GM23248 (cell line): ENCODE measurements at regions not wholly inside any gene's neighbourhood (a gene's known extent, or its start where the extent isn't known, plus 50 kb on each side); places are given as distances from the start of the nearest gene placed in this dataset.

Experiments used
- DNase-seq: peaks from one replicate; pipeline ENCODE4 v3.0.0-alpha.2; 2015
- H2AFZ ChIP-seq: fragments of 200-600 bp; sonication (generic); 2 replicates; pipeline ENCODE4 v1.6.1; 2016; ENCODE audit warnings: antibody characterized with exemption
- H3F3A ChIP-seq: fragments of 200-600 bp; sonication (generic); 2 replicates; pipeline ENCODE4 v1.6.1; 2016; ENCODE audit warnings: mild to moderate bottlenecking, antibody characterized with exemption, mixed run types; ENCODE audit not compliant: insufficient read depth
- H3K27ac ChIP-seq: fragments of 200-600 bp; sonication (generic); 2 replicates; pipeline ENCODE4 v1.5.1; 2016; ENCODE audit warnings: mild to moderate bottlenecking
- H3K27me3 ChIP-seq: fragments of 200-600 bp; sonication (generic); replicated peaks from 2 replicates; pipeline ENCODE4 v1.6.1; 2016; ENCODE audit warnings: mild to moderate bottlenecking; ENCODE audit not compliant: insufficient read depth
- H3K36me3 ChIP-seq: fragments of 200-600 bp; sonication (generic); 2 replicates; pipeline ENCODE4 v1.6.1; 2016; ENCODE audit warnings: low read depth, mild to moderate bottlenecking
- H3K4me1 ChIP-seq: fragments of 200-600 bp; sonication (generic); 2 replicates; pipeline ENCODE4 v1.6.1; 2016; ENCODE audit warnings: mild to moderate bottlenecking; ENCODE audit not compliant: insufficient read depth
- H3K4me2 ChIP-seq: fragments of 200-600 bp; sonication (generic); one replicate; pipeline ENCODE4 v1.6.1; 2016; ENCODE audit warnings: mild to moderate bottlenecking; ENCODE audit not compliant: unreplicated experiment
- H3K4me3 ChIP-seq: fragments of 200-600 bp; sonication (generic); 2 replicates; pipeline ENCODE4 v1.5.1; 2016; ENCODE audit warnings: mild to moderate bottlenecking
- H3K79me2 ChIP-seq: fragments of 200-600 bp; sonication (generic); 2 replicates; pipeline ENCODE4 v1.6.1; 2016; ENCODE audit warnings: mild to moderate bottlenecking; ENCODE audit not compliant: insufficient read depth
- H3K9ac ChIP-seq: fragments of 200-600 bp; sonication (generic); 2 replicates; pipeline ENCODE4 v1.6.1; 2016; ENCODE audit warnings: mild to moderate bottlenecking
- H3K9me2 ChIP-seq: fragments of 200-600 bp; sonication (generic); 2 replicates; pipeline ENCODE4 v1.6.1; 2016; ENCODE audit warnings: mixed run types, mild to moderate bottlenecking, moderate library complexity; ENCODE audit not compliant: insufficient read depth
- H3K9me3 ChIP-seq: fragments of 200-600 bp; sonication (generic); one replicate; pipeline ENCODE4 v1.6.1; 2017; ENCODE audit warnings: low read depth
- H4K20me1 ChIP-seq: fragments of 200-600 bp; sonication (generic); 2 replicates; pipeline ENCODE4 v1.6.0; 2016; ENCODE audit not compliant: insufficient read depth
- EZH2 ChIP-seq: fragments of 200-600 bp; sonication (generic); IDR thresholded peaks from 2 replicates; pipeline ENCODE4 v1.6.1; 2018; ENCODE audit warnings: antibody characterized with exemption, mild to moderate bottlenecking; ENCODE audit not compliant: insufficient read depth, poor library complexity, severe bottlenecking
- EZH2phosphoT487 ChIP-seq: fragments of 200-600 bp; sonication (generic); IDR thresholded peaks from 2 replicates; pipeline ENCODE4 v1.6.1; 2018; ENCODE audit warnings: antibody characterized with exemption, moderate library complexity, mild to moderate bottlenecking, low read depth; ENCODE audit not compliant: insufficient read depth
- WGBS, 2 experiments: methylation state at CpG; one replicate each; pipeline ENCODE4 v1.1.6; 2015 to 2017; ENCODE audit warnings: low lambda C conversion rate in 2 of 2, low coverage in 1 of 2; ENCODE audit errors: missing lambda C conversion rate in 2 of 2; 5-methylcytosine and 5-hydroxymethylcytosine counted together
- in situ Hi-C: fragments of 300-500 bp; cut with MboI; formaldehyde crosslinking; loops from 2 replicates; pipeline ENCODE4 v1.15.0; 2020

- Histone ChIP-seq H3K4me3 (no peak overlapping the region), H2AFZ (no peak overlapping the region), H4K20me1 (no peaks in the 10 kb centered on the region), H3K9me3 (no peaks in the 10 kb centered on the region), H3K9me2 (no peaks in the 10 kb centered on the region), H3K27ac (no peak overlapping the region), H3F3A (no peaks in the 10 kb centered on the region), H3K36me3 (no peaks in the 10 kb centered on the region), H3K4me1 (no peaks in the 10 kb centered on the region), H3K79me2 (no peaks in the 10 kb centered on the region), H3K27me3 (no peaks in the 10 kb centered on the region), H3K4me2 (no peak overlapping the region), H3K9ac (no peak overlapping the region)
- WGBS, 2 experiments, result 16 to 23% methylated on average over 8 of the region's 8 CpGs
- DNase-seq, result no peak
- in situ Hi-C loops, result no loop called here
- no peak for TF ChIP-seq EZH2phosphoT487
- TF ChIP-seq EZH2, result no peak
Observed at GRCh38 chr12:97805146-97805545, 342.5 kb downstream of the RMST start.

DNA sequence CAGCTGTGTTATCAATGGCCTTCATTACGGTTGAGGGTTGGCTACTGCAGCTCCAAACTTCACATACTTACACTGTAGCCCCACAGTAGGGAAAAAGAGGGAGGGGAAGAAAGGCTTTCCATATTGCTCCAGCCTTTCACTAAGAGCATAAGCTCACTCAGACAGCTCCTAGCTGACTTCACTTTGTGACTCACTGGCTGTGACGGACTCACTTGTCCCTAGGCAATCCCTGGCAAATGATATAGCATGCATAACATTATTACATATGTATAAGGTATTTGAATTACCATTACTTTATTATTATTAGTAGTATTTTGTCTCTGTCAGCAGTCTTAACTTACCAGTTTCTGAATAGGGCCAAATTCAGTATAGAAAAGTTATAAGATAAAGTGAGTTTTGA, 350.7 kb downstream of the RMST start:
- Histone ChIP-seq H3K36me3 (no peaks in the 10 kb centered on the region), H3K27ac (no peak overlapping the region), H3K79me2 (no peaks in the 10 kb centered on the region), H3K27me3 (no peaks in the 10 kb centered on the region), H3F3A (no peaks in the 10 kb centered on the region), H3K4me2 (no peak overlapping the region), H3K9ac (no peak overlapping the region), H3K4me3 (no peak overlapping the region), H3K9me2 (no peaks in the 10 kb centered on the region), H3K4me1 (no peaks in the 10 kb centered on the region), H3K9me3 (no peaks in the 10 kb centered on the region), H4K20me1 (no peaks in the 10 kb centered on the region), H2AFZ (no peak overlapping the region)
- TF ChIP-seq EZH2 (no peak), EZH2phosphoT487 (no peak)
- DNase-seq, result no peak
- 6 to 8% methylated on average over 2 of the region's 2 CpGs for WGBS, 2 experiments
- in situ Hi-C loops, result no loop called here

DNA sequence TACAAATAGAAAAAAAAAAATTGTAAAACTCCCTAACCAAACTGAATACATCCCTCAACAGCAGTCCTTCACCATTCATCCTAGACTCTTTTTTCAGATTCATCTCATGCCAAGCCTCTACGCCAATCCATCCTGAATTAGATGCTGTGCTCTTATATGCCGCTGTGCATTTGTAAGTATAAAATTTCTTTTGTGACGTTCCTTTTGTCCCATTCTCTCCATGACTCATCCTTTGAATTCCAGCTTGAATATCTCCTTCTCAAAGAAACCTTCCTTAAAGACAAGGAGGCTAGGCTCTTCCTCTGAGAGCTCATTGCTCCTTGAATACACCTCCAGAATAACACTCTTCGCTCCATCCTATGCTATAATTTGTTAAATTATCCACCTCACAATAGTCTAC, 359.2 kb downstream of the RMST start:
- no peaks in the 10 kb centered on the region for H3K4me1 ChIP-seq
- H3K79me2 ChIP-seq, result no peaks in the 10 kb centered on the region
- no peak overlapping the region for H2AFZ ChIP-seq
- no peaks in the 10 kb centered on the region for H3K27me3 ChIP-seq
- no peaks in the 10 kb centered on the region for H3F3A ChIP-seq
- H3K4me3 ChIP-seq, result no peak overlapping the region
- H3K27ac ChIP-seq, result no peak overlapping the region
- no peaks in the 10 kb centered on the region for H3K36me3 ChIP-seq
- TF ChIP-seq EZH2phosphoT487 (no peak), EZH2 (no peak)
- no peaks in the 10 kb centered on the region for H3K9me3 ChIP-seq
- H3K4me2 ChIP-seq, result no peak overlapping the region
- H3K9me2 ChIP-seq, result no peaks in the 10 kb centered on the region
- H4K20me1 ChIP-seq, result no peaks in the 10 kb centered on the region
- H3K9ac ChIP-seq, result no peak overlapping the region
- in situ Hi-C loops, result no loop called here
- WGBS, 2 experiments, result 16 to 23% methylated on average over 4 of the region's 4 CpGs
- DNase-seq, result no peak

DNA sequence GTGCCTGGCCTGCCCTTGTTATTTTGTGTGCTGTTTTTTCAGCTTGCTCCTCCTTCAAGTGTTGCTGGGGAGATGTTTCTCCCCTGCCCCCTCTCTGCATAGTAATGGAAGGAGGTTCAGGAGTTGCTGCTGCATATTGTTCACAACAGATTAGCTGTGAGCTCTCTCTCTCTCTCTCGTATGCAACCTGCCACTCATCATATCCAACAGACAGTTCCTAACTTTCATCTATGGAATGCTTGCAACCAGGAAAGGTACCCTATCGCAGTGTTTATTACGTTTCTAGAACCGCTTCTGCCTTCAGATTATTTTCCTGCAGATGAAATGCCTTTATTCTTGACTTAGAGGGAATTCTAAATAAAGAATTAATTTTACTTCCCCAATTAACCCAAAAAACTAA, 372.9 kb downstream of the RMST start:
- H3K36me3 ChIP-seq, result no peaks in the 10 kb centered on the region
- in situ Hi-C loops, result no loop called here
- H4K20me1 ChIP-seq, result no peaks in the 10 kb centered on the region
- DNase-seq, result no peak
- H3K4me1 ChIP-seq, result no peaks in the 10 kb centered on the region
- no peaks in the 10 kb centered on the region for H3F3A ChIP-seq
- no peaks in the 10 kb centered on the region for H3K79me2 ChIP-seq
- no peak overlapping the region for H3K4me2 ChIP-seq
- TF ChIP-seq EZH2phosphoT487 (no peak), EZH2 (no peak)
- WGBS, 2 experiments, result 10 to 16% methylated on average over 4 of the region's 4 CpGs
- no peak overlapping the region for H3K27ac ChIP-seq
- H3K9me2 ChIP-seq, result no peaks in the 10 kb centered on the region
- H2AFZ ChIP-seq, result no peak overlapping the region
- H3K4me3 ChIP-seq, result no peak overlapping the region
- H3K9me3 ChIP-seq, result no peaks in the 10 kb centered on the region
- no peak overlapping the region for H3K9ac ChIP-seq
- no peaks in the 10 kb centered on the region for H3K27me3 ChIP-seq

GRCh38 chr12:97837401-97837800, 374.8 kb downstream of the RMST start:
- in situ Hi-C loops, result no loop called here
- no peaks in the 10 kb centered on the region for H3K79me2 ChIP-seq
- no peaks in the 10 kb centered on the region for H3K27me3 ChIP-seq

More at GRCh38 chr12:97837401-97837800, 374.8 kb downstream of the RMST start:
- Histone ChIP-seq H3K9ac (no peak overlapping the region), H3K9me3 (no peaks in the 10 kb centered on the region), H3K27ac (no peak overlapping the region), H4K20me1 (no peaks in the 10 kb centered on the region), H3K4me2 (no peak overlapping the region), H2AFZ (no peak overlapping the region), H3F3A (no peaks in the 10 kb centered on the region), H3K36me3 (no peaks in the 10 kb centered on the region), H3K4me1 (no peaks in the 10 kb centered on the region), H3K4me3 (no peak overlapping the region), H3K9me2 (no peaks in the 10 kb centered on the region)
- peak; percentile 31 for DNase-seq
- TF ChIP-seq EZH2phosphoT487, result no peak
